ENCODE measurements at regions not wholly inside any gene's neighbourhood (a gene's known extent, or its start where the extent isn't known, plus 50 kb on each side); places are given as distances from the start of the nearest gene placed in this dataset.
"Not testable (repeated sequence)": the region's sequence is repeated elsewhere in the genome, so short reads cannot be mapped to it uniquely, and the experiment has no call there.

DNA sequence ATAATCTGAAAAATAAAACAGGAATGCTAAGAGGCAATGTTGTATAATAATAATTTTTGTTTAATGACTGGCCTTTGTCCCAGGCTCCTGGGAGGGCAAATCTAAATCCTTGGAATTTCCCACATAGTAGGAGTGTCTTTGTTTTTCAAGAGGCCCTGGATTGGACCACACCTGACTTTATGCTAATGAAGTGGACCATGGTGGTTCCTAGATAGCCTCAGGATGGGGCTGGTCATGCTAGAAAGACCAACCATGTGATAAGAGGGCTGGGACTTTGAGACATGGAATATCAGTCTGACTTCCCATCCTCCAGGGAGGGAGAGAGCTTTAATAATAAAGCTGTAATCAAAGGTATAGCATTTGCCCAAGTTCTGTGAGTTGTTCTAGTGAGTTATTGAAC, 138.2 kb upstream of the RAB4A start:
- H3K27me3 Mint-ChIP-seq (ENCODE audit: unreplicated experiment): peaks cover 44% of the 10 kb centered on the region
- no peak overlapping the region for H3K4me3 Mint-ChIP-seq (ENCODE audit: unreplicated experiment)
- no peak overlapping the region for H3K27ac Mint-ChIP-seq (ENCODE audit: unreplicated experiment)
- no peak for TF ChIP-seq CTCF (IDR thresholded peaks at IDR 0.05)
- DNase-seq (ENCODE audit: extremely low spot score, unreplicated experiment): no peak
- H3K4me1 Mint-ChIP-seq (ENCODE audit: unreplicated experiment): peaks cover under 1% of the 10 kb centered on the region
- no peaks in the 10 kb centered on the region for H3K36me3 Mint-ChIP-seq (ENCODE audit: unreplicated experiment)
- H3K9me3 Mint-ChIP-seq (ENCODE audit: unreplicated experiment): no peaks in the 10 kb centered on the region

DNA sequence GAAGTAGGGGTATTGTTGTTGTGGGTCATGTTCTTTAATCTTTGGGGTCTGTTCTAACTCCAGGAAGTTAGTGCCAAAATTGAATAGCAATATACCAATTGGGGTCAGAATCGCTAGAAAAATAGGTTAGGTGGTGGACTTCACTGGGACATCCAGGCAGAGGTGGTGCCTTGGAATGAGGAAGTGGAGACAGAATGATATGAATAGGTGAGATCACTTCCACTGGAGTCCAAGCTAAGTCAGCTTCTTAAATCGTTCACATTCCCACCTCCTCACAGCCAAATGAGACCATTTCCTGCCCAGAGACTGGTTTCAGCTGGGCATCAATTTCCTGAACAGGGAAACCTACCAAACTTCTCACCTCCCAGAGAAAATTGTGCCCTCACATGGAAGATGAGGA, 137.8 kb upstream of the RAB4A start:
- no peak for DNase-seq (ENCODE audit: extremely low spot score, unreplicated experiment)
- no peaks in the 10 kb centered on the region for H3K4me1 Mint-ChIP-seq (ENCODE audit: unreplicated experiment)
- H3K4me3 Mint-ChIP-seq (ENCODE audit: unreplicated experiment): no peak overlapping the region
- H3K36me3 Mint-ChIP-seq (ENCODE audit: unreplicated experiment): no peaks in the 10 kb centered on the region
- H3K27ac Mint-ChIP-seq (ENCODE audit: unreplicated experiment): no peak overlapping the region
- no peak for TF ChIP-seq CTCF (IDR thresholded peaks at IDR 0.05)
- peaks cover 47% of the 10 kb centered on the region for H3K27me3 Mint-ChIP-seq (ENCODE audit: unreplicated experiment)
- H3K9me3 Mint-ChIP-seq (ENCODE audit: unreplicated experiment): no peaks in the 10 kb centered on the region

GRCh38 chr1:229133811-229134210, 137.1 kb upstream of the RAB4A start:
- no peak overlapping the region for H3K27ac Mint-ChIP-seq (ENCODE audit: unreplicated experiment)
- no peak for DNase-seq (ENCODE audit: extremely low spot score, unreplicated experiment)
- no peaks in the 10 kb centered on the region for H3K9me3 Mint-ChIP-seq (ENCODE audit: unreplicated experiment)
- TF ChIP-seq CTCF (IDR thresholded peaks at IDR 0.05): no peak
- H3K27me3 Mint-ChIP-seq (ENCODE audit: unreplicated experiment): peaks cover 50% of the 10 kb centered on the region
- H3K4me1 Mint-ChIP-seq (ENCODE audit: unreplicated experiment): no peaks in the 10 kb centered on the region
- H3K36me3 Mint-ChIP-seq (ENCODE audit: unreplicated experiment): no peaks in the 10 kb centered on the region
- no peak overlapping the region for H3K4me3 Mint-ChIP-seq (ENCODE audit: unreplicated experiment)

DNA sequence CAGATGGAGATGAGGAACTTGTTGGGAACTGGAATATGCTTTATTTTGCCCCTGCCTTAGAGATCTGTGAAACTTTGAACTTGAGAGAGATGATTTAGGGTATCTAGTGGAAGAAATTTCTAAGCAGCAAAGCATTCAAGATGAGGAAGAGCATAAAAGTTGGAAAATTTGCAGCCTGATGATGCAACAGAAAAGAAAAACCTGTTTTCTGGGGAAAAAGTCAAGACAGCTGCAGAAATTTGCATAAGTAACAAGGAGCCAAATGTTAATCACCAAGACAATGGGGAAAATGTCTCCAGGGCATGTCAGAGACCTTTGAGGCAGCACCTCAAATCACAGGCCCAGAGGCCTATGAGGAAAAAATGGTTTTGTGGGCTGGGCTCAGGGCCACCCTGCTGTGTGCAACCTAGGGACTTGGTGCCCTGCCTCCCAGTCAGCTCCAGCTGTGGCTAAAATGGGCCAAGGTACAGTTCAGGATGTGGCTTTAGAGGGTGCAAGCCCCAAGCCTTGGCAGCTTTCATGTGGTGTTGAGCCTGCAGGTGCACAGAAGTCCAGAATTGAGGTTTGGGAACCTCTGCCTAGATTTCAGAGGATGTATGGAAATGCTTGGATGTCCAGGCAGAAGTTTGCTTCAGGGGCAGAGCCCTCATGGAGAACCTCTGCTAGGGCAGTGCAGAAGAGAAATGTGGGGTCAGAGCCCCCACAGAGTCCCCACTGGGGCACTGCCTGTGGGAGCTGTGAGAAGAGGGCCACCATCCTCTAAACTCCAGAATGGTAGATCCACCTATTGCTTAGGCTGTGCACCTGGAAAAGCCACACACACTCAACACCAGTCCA, 136.3 kb upstream of the RAB4A start:
- DNase-seq (ENCODE audit: extremely low spot score, unreplicated experiment); H3K36me3 Mint-ChIP-seq (ENCODE audit: unreplicated experiment); H3K4me1 Mint-ChIP-seq (ENCODE audit: unreplicated experiment); H3K9me3 Mint-ChIP-seq (ENCODE audit: unreplicated experiment); H3K27ac Mint-ChIP-seq (ENCODE audit: unreplicated experiment); H3K4me3 Mint-ChIP-seq (ENCODE audit: unreplicated experiment): not testable (repeated sequence)
- H3K27me3 Mint-ChIP-seq (ENCODE audit: unreplicated experiment): peaks cover 53% of the 10 kb centered on the region

DNA sequence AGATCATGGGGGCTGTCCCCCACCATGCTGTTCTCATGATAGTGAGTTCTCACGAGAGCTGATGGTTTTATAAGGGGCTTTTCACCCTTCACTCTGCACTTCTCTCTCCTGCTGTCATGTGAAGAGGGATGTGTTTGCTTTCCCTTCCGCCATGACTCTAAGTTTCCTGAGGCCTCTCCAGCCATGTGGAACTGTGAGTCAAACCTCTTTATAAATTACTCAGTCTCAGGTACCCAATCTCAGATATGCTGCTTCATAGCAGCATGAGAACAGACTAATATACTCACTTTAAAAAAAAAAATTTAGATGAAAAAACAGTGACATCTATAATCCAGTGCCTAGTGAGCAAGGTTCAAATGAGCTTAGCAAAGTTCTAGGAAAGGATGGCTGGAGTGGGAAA, 135.1 kb upstream of the RAB4A start:
- Mint-ChIP-seq H3K4me1 (ENCODE audit: unreplicated experiment) (peaks cover 6% of the 10 kb centered on the region), H3K4me3 (ENCODE audit: unreplicated experiment) (no peak overlapping the region), H3K36me3 (ENCODE audit: unreplicated experiment) (no peaks in the 10 kb centered on the region), H3K27ac (ENCODE audit: unreplicated experiment) (no peak overlapping the region), H3K9me3 (ENCODE audit: unreplicated experiment) (no peaks in the 10 kb centered on the region), H3K27me3 (ENCODE audit: unreplicated experiment) (peaks cover 42% of the 10 kb centered on the region)
- TF ChIP-seq CTCF (IDR thresholded peaks at IDR 0.05): no peak
- DNase-seq (ENCODE audit: extremely low spot score, unreplicated experiment): no peak

All from osteocyte (in vitro differentiated cells).